ENCODE measurements at regions not wholly inside any gene's neighbourhood (a gene's known extent, or its start where the extent isn't known, plus 50 kb on each side); places are given as distances from the start of the nearest gene placed in this dataset.

GRCh38 chr10:108632144-108632543 lies 1291.2 kb downstream of the XPNPEP1 start:
- no peak overlapping the region for H3K4ac ChIP-seq (replicated peaks; ENCODE audit: insufficient read length, low read depth, low read length)
- H3K4me2 ChIP-seq (ENCODE audit: insufficient read depth in 1 of 2, low read depth in 2 of 2, low read length in 2 of 2), result no peak overlapping the region
- H3K27me3 ChIP-seq (replicated peaks in 1 of 4; ENCODE audit: control insufficient read depth in 3 of 4, extremely low read depth in 1 of 4, insufficient read depth in 3 of 4, low read length in 3 of 4), result no peaks in the 10 kb centered on the region
- H3K4me3 ChIP-seq (ENCODE audit: extremely low read depth in 1 of 4, insufficient read depth in 2 of 4, low read depth in 3 of 4, low read length in 4 of 4), result no peak overlapping the region
- no peaks in the 10 kb centered on the region for H3K4me1 ChIP-seq (replicated peaks in 1 of 4; ENCODE audit: control insufficient read depth in 3 of 4, insufficient read depth in 4 of 4, low read length in 3 of 4)
- H4K20me1 ChIP-seq (replicated peaks in 1 of 2; ENCODE audit: control insufficient read depth in 1 of 2, insufficient read depth in 2 of 2, low read length in 2 of 2), result no peaks in the 10 kb centered on the region
- no peak overlapping the region for H3K56ac ChIP-seq (replicated peaks; ENCODE audit: insufficient read length, low read depth, low read length)
- H4K8ac ChIP-seq (ENCODE audit: extremely low read depth, insufficient read depth, low read length), result no peak overlapping the region
- no peaks in the 10 kb centered on the region for H3K9me3 ChIP-seq (ENCODE audit: insufficient read depth in 2 of 2, low read depth in 1 of 2, low read length in 1 of 2)
- H4K5ac ChIP-seq (ENCODE audit: insufficient read length, low read depth, low read length), result no peak overlapping the region
- DNase-seq (ENCODE audit: low read depth in 1 of 2, low spot score in 2 of 2) (no peak), FAIRE-seq (no peak)
- H2BK5ac ChIP-seq (ENCODE audit: low read depth, low read length), result no peak overlapping the region
- no peak overlapping the region for H2AK5ac ChIP-seq (ENCODE audit: low read depth, low read length)
- no peak overlapping the region for H2BK20ac ChIP-seq (ENCODE audit: low read length)
- H3K27ac ChIP-seq (ENCODE audit: low read depth, low read length), result no peak overlapping the region
- H3K23ac ChIP-seq (ENCODE audit: insufficient read length), result no peak overlapping the region
- no peak overlapping the region for H4K91ac ChIP-seq (replicated peaks; ENCODE audit: insufficient read length, low read length)
- no peak overlapping the region for H2BK120ac ChIP-seq (replicated peaks; ENCODE audit: low read depth, low read length)
- ChIA-PET CTCF (ENCODE audit: partially characterized antibody) (no interaction called here), POLR2A (ENCODE audit: partially characterized antibody) (no interaction called here)
- 100% methylated on average over 1 of the region's 1 CpG; no CpG with 5 or more reads in 1 of the 2 experiments for WGBS, 2 experiments (ENCODE audit: extremely low coverage in 1 of 2, insufficient coverage in 1 of 2, insufficient read length in 1 of 2, insufficient replicate concordance in 2 of 2, low coverage in 1 of 2, low lambda C conversion rate in 2 of 2, missing lambda C conversion rate in 1 of 2)
- no peak overlapping the region for H2BK15ac ChIP-seq (ENCODE audit: low read length)
- no peaks in the 10 kb centered on the region for H3K23me2 ChIP-seq (ENCODE audit: low read depth, low read length)
- H2AFZ ChIP-seq (ENCODE audit: low read length), result no peak overlapping the region
- H3K79me2 ChIP-seq (ENCODE audit: control insufficient read depth in 1 of 2, insufficient read depth in 2 of 2, low read length in 2 of 2), result no peaks in the 10 kb centered on the region
- no peak overlapping the region for H3K14ac ChIP-seq (ENCODE audit: insufficient read length)
- no peak overlapping the region for H3K9ac ChIP-seq (replicated peaks in 1 of 4; ENCODE audit: extremely low read depth in 1 of 4, low read depth in 3 of 4, low read length in 3 of 4)
- H3K79me1 ChIP-seq (ENCODE audit: low read depth, low read length), result no peaks in the 10 kb centered on the region
- H2BK12ac ChIP-seq (ENCODE audit: low read depth, low read length), result no peak overlapping the region
- no peak overlapping the region for H3K18ac ChIP-seq (ENCODE audit: extremely low read depth, low read length)
- H3K36me3 ChIP-seq (ENCODE audit: control insufficient read depth in 2 of 4, insufficient read depth in 4 of 4, low read length in 3 of 4), result no peaks in the 10 kb centered on the region
- TF ChIP-seq RAD21 (IDR thresholded peaks at IDR 0.05 in 1 of 2, conservative IDR thresholded peaks at IDR 0.05 in 1 of 2; ENCODE audit: low read depth in 2 of 2, low read length in 2 of 2) (0 out of 4 replicates have a peak, but pooled peaks of 1 of the 2 experiments have one; percentile 6), NANOG (IDR thresholded peaks at IDR 0.05; ENCODE audit: insufficient read depth, low read depth, low read length, poor library complexity, severe bottlenecking) (no peak)
